H9 (cell line): ENCODE measurements at regions not wholly inside any gene's neighbourhood (a gene's known extent, or its start where the extent isn't known, plus 50 kb on each side); places are given as distances from the start of the nearest gene placed in this dataset.

Experiments used
- DNase-seq: peaks from one replicate; pipeline ENCODE4 v3.0.0-alpha.2; 2017
- H2AFZ ChIP-seq: one replicate; pipeline ENCODE4 v1.6.1; 2013; ENCODE audit warnings: mild to moderate bottlenecking, low read length, control low read depth, moderate library complexity
- H2AK5ac ChIP-seq: 2 replicates; pipeline ENCODE4 v1.6.1; 2013; ENCODE audit warnings: low read length, control low read depth, mixed read lengths; ENCODE audit not compliant: insufficient read length
- H2BK120ac ChIP-seq: one replicate; pipeline ENCODE4 v1.6.1; 2013; ENCODE audit warnings: low read depth, mild to moderate bottlenecking, low read length, control low read depth, inconsistent platforms; ENCODE audit not compliant: poor library complexity, severe bottlenecking
- H2BK12ac ChIP-seq: 2 replicates; pipeline ENCODE4 v1.6.1; 2013; ENCODE audit warnings: low read length, control low read depth, mixed read lengths, low read depth; ENCODE audit not compliant: insufficient read length
- H2BK15ac ChIP-seq: 2 replicates; pipeline ENCODE4 v1.6.1; 2013; ENCODE audit warnings: low read depth, low read length, control low read depth
- H2BK20ac ChIP-seq: one replicate; pipeline ENCODE4 v1.6.1; 2013; ENCODE audit warnings: low read depth, mild to moderate bottlenecking, low read length, control low read depth, inconsistent platforms; ENCODE audit not compliant: poor library complexity, severe bottlenecking
- H2BK5ac ChIP-seq: 2 replicates; pipeline ENCODE4 v1.6.1; 2013; ENCODE audit warnings: low read length, control low read depth, mixed read lengths; ENCODE audit not compliant: insufficient read length
- H3K14ac ChIP-seq: 2 replicates; pipeline ENCODE4 v1.6.1; 2013; ENCODE audit warnings: low read length, control low read depth; ENCODE audit not compliant: insufficient read depth
- H3K18ac ChIP-seq: 2 replicates; pipeline ENCODE4 v1.6.1; 2013; ENCODE audit warnings: low read depth, mild to moderate bottlenecking, mixed read lengths, low read length, control low read depth; ENCODE audit not compliant: insufficient read length
- H3K23ac ChIP-seq: 2 replicates; pipeline ENCODE4 v1.6.1; 2013; ENCODE audit warnings: low read length, control low read depth, mixed read lengths, low read depth; ENCODE audit not compliant: insufficient read length
- H3K23me2 ChIP-seq: 2 replicates; pipeline ENCODE4 v1.6.1; 2013; ENCODE audit warnings: low read depth, mild to moderate bottlenecking, mixed read lengths, low read length, control low read depth; ENCODE audit not compliant: insufficient read length, poor library complexity, severe bottlenecking
- H3K27ac ChIP-seq: 2 replicates; pipeline ENCODE4 v1.5.1; 2013; ENCODE audit warnings: low read length, control low read depth, mixed read lengths, low read depth; ENCODE audit not compliant: insufficient read length
- H3K27me3 ChIP-seq: 2 replicates; pipeline ENCODE4 v1.6.1; 2013; ENCODE audit warnings: low read length, control low read depth, inconsistent platforms; ENCODE audit not compliant: insufficient read depth
- H3K4ac ChIP-seq: 2 replicates; pipeline ENCODE4 v1.6.1; 2013; ENCODE audit warnings: low read depth, mild to moderate bottlenecking, control low read depth, inconsistent platforms, low read length, moderate library complexity
- H3K4me1 ChIP-seq: 2 replicates; pipeline ENCODE4 v1.6.1; 2013; ENCODE audit warnings: low read length, control low read depth, inconsistent platforms; ENCODE audit not compliant: insufficient read depth
- H3K4me2 ChIP-seq: 2 replicates; pipeline ENCODE4 v1.6.1; 2013; ENCODE audit warnings: low read length, control low read depth, mixed read lengths; ENCODE audit not compliant: insufficient read length, insufficient read depth
- H3K56ac ChIP-seq: 2 replicates; pipeline ENCODE4 v1.6.1; 2013; ENCODE audit warnings: low read depth, mild to moderate bottlenecking, mixed read lengths, low read length, control low read depth; ENCODE audit not compliant: insufficient read length
- H3K79me1 ChIP-seq: 2 replicates; pipeline ENCODE4 v1.6.1; 2013; ENCODE audit warnings: low read depth, mild to moderate bottlenecking, moderate library complexity, low read length, control low read depth, inconsistent platforms; ENCODE audit not compliant: insufficient read depth, poor library complexity, severe bottlenecking
- H3K79me2 ChIP-seq: 2 replicates; pipeline ENCODE4 v1.6.1; 2013; ENCODE audit warnings: low read length, control low read depth, inconsistent platforms; ENCODE audit not compliant: insufficient read depth
- H3K9ac ChIP-seq: 2 replicates; pipeline ENCODE4 v1.6.1; 2013; ENCODE audit warnings: low read length, control low read depth, mixed read lengths; ENCODE audit not compliant: insufficient read length; ENCODE audit errors: extremely low read depth
- H3K9me3 ChIP-seq: one replicate; pipeline ENCODE4 v1.6.1; 2013; ENCODE audit warnings: low read depth, low read length, inconsistent platforms; ENCODE audit not compliant: control insufficient read depth
- H3T11ph ChIP-seq: one replicate; pipeline ENCODE4 v1.6.1; 2013; ENCODE audit warnings: mild to moderate bottlenecking, low read length, control low read depth, inconsistent platforms
- H4K20me1 ChIP-seq: one replicate; pipeline ENCODE4 v1.6.1; 2013; ENCODE audit not compliant: control insufficient read depth, insufficient read length, insufficient read depth
- H4K5ac ChIP-seq: 2 replicates; pipeline ENCODE4 v1.6.1; 2013; ENCODE audit warnings: low read depth, mild to moderate bottlenecking, mixed read lengths, low read length, control low read depth; ENCODE audit not compliant: insufficient read length
- H4K8ac ChIP-seq: replicated peaks from 2 replicates; pipeline ENCODE4 v1.6.1; 2013; ENCODE audit warnings: low read length, control low read depth, mixed read lengths, low read depth; ENCODE audit not compliant: insufficient read length
- H4K91ac ChIP-seq: 2 replicates; pipeline ENCODE4 v1.6.1; 2013; ENCODE audit warnings: low read depth, mild to moderate bottlenecking, moderate library complexity, mixed read lengths, low read length, control low read depth; ENCODE audit not compliant: insufficient read length
- H3K27ac Mint-ChIP-seq, 3 experiments: 2 replicates in 2 of 3; 3 replicates in 1 of 3; pipeline ENCODE4 v1.8.0; 2020 to 2021; ENCODE audit warnings: mixed read lengths in 3 of 3, mild to moderate bottlenecking in 1 of 3, moderate library complexity in 1 of 3
- H3K27me3 Mint-ChIP-seq: 2 replicates; pipeline ENCODE4 v1.8.0; 2021; ENCODE audit warnings: low read depth, mild to moderate bottlenecking, moderate library complexity, mixed read lengths
- H3K36me3 Mint-ChIP-seq, 3 experiments: 2 replicates in 2 of 3; 3 replicates in 1 of 3; pipeline ENCODE4 v1.8.0; 2020 to 2021; ENCODE audit warnings: low read depth in 3 of 3, mixed read lengths in 3 of 3; ENCODE audit not compliant: insufficient read depth in 1 of 3
- H3K4me1 Mint-ChIP-seq, 2 experiments: 2 replicates each; pipeline ENCODE4 v1.8.0; 2020; ENCODE audit warnings: mixed read lengths in 2 of 2
- H3K4me3 Mint-ChIP-seq, 2 experiments: 2 replicates in 1 of 2; 3 replicates in 1 of 2; pipeline ENCODE4 v1.8.0; 2020 to 2021; ENCODE audit warnings: mild to moderate bottlenecking in 2 of 2, mixed read lengths in 2 of 2, moderate library complexity in 1 of 2
- H3K9me3 Mint-ChIP-seq, 2 experiments: 2 replicates in 1 of 2; 3 replicates in 1 of 2; pipeline ENCODE4 v1.8.0; 2020; ENCODE audit warnings: mild to moderate bottlenecking in 2 of 2, mixed read lengths in 2 of 2, moderate library complexity in 1 of 2
- CTCF ChIP-seq: fragments of 200-600 bp; sonication (generic); conservative IDR thresholded peaks from 3 replicates; pipeline ENCODE4 v1.8.0; 2021; ENCODE audit warnings: antibody characterized with exemption, mild to moderate bottlenecking
- WGBS: extraction: QIAGEN DNeasy Blood & Tissue Kit; methylation state at CpG from one replicate; pipeline ENCODE4 v1.1.7; 2013; ENCODE audit warnings: missing lambda C conversion rate, low lambda C conversion rate, mixed read lengths; ENCODE audit not compliant: insufficient read length; ENCODE audit errors: extremely low coverage; 5-methylcytosine and 5-hydroxymethylcytosine counted together

GRCh38 chr21:27451116-27451515, 484.2 kb upstream of the ADAMTS5 start:
- no peaks in the 10 kb centered on the region for H3K23me2 ChIP-seq
- no CpG with 5 or more reads among the region's 3 CpGs for WGBS
- no peak overlapping the region for H2BK12ac ChIP-seq
- H3K4ac ChIP-seq: no peak overlapping the region
- no peak overlapping the region for H2AFZ ChIP-seq
- H3K9ac ChIP-seq: no peak overlapping the region
- H3K4me1 ChIP-seq: no peaks in the 10 kb centered on the region
- H4K20me1 ChIP-seq: no peaks in the 10 kb centered on the region
- no peak overlapping the region for H3K14ac ChIP-seq
- no peak overlapping the region for H4K8ac ChIP-seq
- H3K4me2 ChIP-seq: no peak overlapping the region
- H3K36me3 Mint-ChIP-seq: no peaks in the 10 kb centered on the region
- no peak overlapping the region for H3K23ac ChIP-seq
- H3T11ph ChIP-seq: no peak overlapping the region
- no peaks in the 10 kb centered on the region for H3K27me3 Mint-ChIP-seq
- no peak overlapping the region for H3K4me3 Mint-ChIP-seq
- no peaks in the 10 kb centered on the region for H3K9me3 ChIP-seq
- no peaks in the 10 kb centered on the region for H3K79me2 ChIP-seq
- TF ChIP-seq CTCF: no peak
- H3K9me3 Mint-ChIP-seq: no peaks in the 10 kb centered on the region; a peak in 2 of 5 replicates
- H2BK15ac ChIP-seq: no peak overlapping the region
- H3K56ac ChIP-seq: no peak overlapping the region
- H3K27ac Mint-ChIP-seq: no peak overlapping the region
- no peaks in the 10 kb centered on the region for H3K79me1 ChIP-seq
- no peaks in the 10 kb centered on the region for H3K27me3 ChIP-seq
- DNase-seq: no peak
- H3K18ac ChIP-seq: no peak overlapping the region
- H4K91ac ChIP-seq: no peak overlapping the region
- no peak overlapping the region for H2BK5ac ChIP-seq
- no peak overlapping the region for H3K27ac ChIP-seq
- H2BK20ac ChIP-seq: no peak overlapping the region
- H2BK120ac ChIP-seq: no peak overlapping the region
- H2AK5ac ChIP-seq: no peak overlapping the region
- no peak overlapping the region for H4K5ac ChIP-seq
- H3K4me1 Mint-ChIP-seq: no peaks in the 10 kb centered on the region
